Peyer's patch (tissue), 4 donors: ENCODE measurements at regions not wholly inside any gene's neighbourhood (a gene's known extent, or its start where the extent isn't known, plus 50 kb on each side); places are given as distances from the start of the nearest gene placed in this dataset.
"Not testable (repeated sequence)": the region's sequence is repeated elsewhere in the genome, so short reads cannot be mapped to it uniquely, and the experiment has no call there.

Experiments used
- DNase-seq, 3 donors: peaks; one replicate each; pipeline ENCODE4 v3.0.0-alpha.2; 2017 to 2019
- H3K27ac ChIP-seq, 4 donors: fragments of 200-600 bp; sonication (generic); one replicate each; pipeline ENCODE4 v1.5.1; 2016 to 2019
- H3K27me3 ChIP-seq, 2 donors: fragments of 200-600 bp; sonication (generic); one replicate each; pipeline ENCODE4 v1.5.1; 2019
- H3K36me3 ChIP-seq, 3 donors: fragments of 200-600 bp; sonication (generic); one replicate each; pipeline ENCODE4 v1.5.1; 2016 to 2019
- H3K4me1 ChIP-seq, 4 donors: fragments of 200-600 bp; sonication (generic); one replicate each; pipeline ENCODE4 v1.5.1; 2016 to 2019
- H3K4me3 ChIP-seq, 4 donors: fragments of 200-600 bp; sonication (generic); 1 replicate in 3 of 4; 2 replicates in 1 of 4; pipeline ENCODE4 v1.5.1; 2016 to 2019; ENCODE audit warnings: mild to moderate bottlenecking in 1 of 4
- H3K9me3 ChIP-seq, 4 donors: fragments of 200-600 bp; sonication (generic); one replicate each; pipeline ENCODE4 v1.5.1; 2016 to 2019; ENCODE audit warnings: mild to moderate bottlenecking in 1 of 4
- CTCF ChIP-seq, 6 experiments: fragments of 450-650 bp in 4 of 6; fragments of 200-600 bp in 2 of 6; sonication (generic) in 1 of 6; IDR thresholded peaks; one replicate each; pipeline ENCODE4 v1.5.1; 2017 to 2019; ENCODE audit warnings: antibody characterized with exemption in 6 of 6, mild to moderate bottlenecking in 3 of 6, moderate library complexity in 1 of 6
- POLR2A ChIP-seq, 2 donors: fragments of 450-650 bp; IDR thresholded peaks; one replicate each; pipeline ENCODE4 v1.5.1; 2017; ENCODE audit warnings: antibody characterized with exemption in 2 of 2, mild to moderate bottlenecking in 2 of 2, moderate library complexity in 2 of 2

GRCh38 chr1:218518216-218518740, 173.1 kb downstream of the TGFB2 start:
- Histone ChIP-seq H3K4me1 (no peaks in the 10 kb centered on the region), H3K27me3 (no peaks in the 10 kb centered on the region), H3K36me3 (no peaks in the 10 kb centered on the region), H3K27ac (no peak overlapping the region), H3K9me3 (no peaks in the 10 kb centered on the region), H3K4me3 (no peak overlapping the region)
- DNase-seq: no peak
- TF ChIP-seq POLR2A (IDR thresholded peaks at IDR 0.05): no peak
- no peak for TF ChIP-seq CTCF (IDR thresholded peaks at IDR 0.05)

GRCh38 chr1:218520646-218521045, 175.5 kb downstream of the TGFB2 start:
- not testable (repeated sequence) for H3K4me3 ChIP-seq, H3K27ac ChIP-seq, DNase-seq, H3K36me3 ChIP-seq, H3K4me1 ChIP-seq, H3K9me3 ChIP-seq, H3K27me3 ChIP-seq

- Histone ChIP-seq H3K27ac (no peak overlapping the region), H3K36me3 (no peaks in the 10 kb centered on the region), H3K27me3 (no peaks in the 10 kb centered on the region), H3K4me1 (no peaks in the 10 kb centered on the region), H3K9me3 (no peaks in the 10 kb centered on the region), H3K4me3 (no peak overlapping the region)
- TF ChIP-seq POLR2A (IDR thresholded peaks at IDR 0.05) (no peak), CTCF (IDR thresholded peaks at IDR 0.05) (peak; percentile 10 to 54 (median 50))
- DNase-seq: peak in 2 of 3 donors; percentile 34 to 63
Measured at GRCh38 chr1:218521414-218522169, 176.5 kb downstream of the TGFB2 start.

DNA sequence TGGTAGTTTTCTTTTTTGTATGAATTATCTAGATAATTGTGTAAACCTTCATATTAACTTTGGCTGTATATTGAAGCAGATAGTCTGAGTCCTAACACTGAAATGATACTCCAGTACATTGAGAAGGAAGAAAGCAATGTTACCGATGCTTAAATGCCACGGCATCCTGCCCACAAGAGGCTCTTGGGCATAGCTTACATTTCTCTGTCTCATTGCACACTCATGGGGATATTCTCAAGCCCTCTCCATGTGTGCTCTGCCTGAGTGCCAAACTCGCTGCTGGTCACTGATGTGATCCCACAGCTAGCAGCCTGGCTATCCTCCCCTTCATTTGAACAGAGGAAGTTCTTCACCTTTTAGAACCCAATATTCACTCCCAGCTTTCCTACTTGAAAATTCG, 179.4 kb downstream of the TGFB2 start:
- Histone ChIP-seq H3K27ac (no peak overlapping the region), H3K9me3 (no peaks in the 10 kb centered on the region), H3K36me3 (no peaks in the 10 kb centered on the region), H3K4me3 (no peak overlapping the region), H3K27me3 (no peaks in the 10 kb centered on the region), H3K4me1 (no peaks in the 10 kb centered on the region)
- no peak for TF ChIP-seq POLR2A (IDR thresholded peaks at IDR 0.05)
- no peak for TF ChIP-seq CTCF (IDR thresholded peaks at IDR 0.05)
- no peak for DNase-seq

DNA sequence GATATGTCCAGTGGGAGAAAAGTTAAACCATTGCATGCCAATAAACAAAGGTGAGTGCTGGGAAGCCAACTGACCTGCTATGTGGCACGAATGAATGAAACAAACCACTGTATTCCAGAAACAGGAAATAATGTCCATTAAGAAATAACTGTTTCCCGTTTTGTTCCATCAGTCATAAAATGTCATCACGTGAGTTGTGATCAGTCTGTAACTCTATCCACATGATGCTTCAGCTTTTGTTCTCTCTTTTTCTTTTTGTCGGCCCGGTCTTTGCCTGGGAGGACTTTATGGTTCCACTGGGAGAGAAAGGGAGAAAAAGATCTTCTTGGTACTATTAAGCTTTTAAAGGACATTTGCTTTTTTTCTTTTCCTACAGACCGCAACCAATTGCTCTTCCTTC, 179.9 kb downstream of the TGFB2 start:
- Histone ChIP-seq H3K27me3 (no peaks in the 10 kb centered on the region), H3K36me3 (no peaks in the 10 kb centered on the region), H3K27ac (no peak overlapping the region), H3K4me3 (no peak overlapping the region), H3K4me1 (no peaks in the 10 kb centered on the region), H3K9me3 (no peaks in the 10 kb centered on the region)
- no peak for DNase-seq
- TF ChIP-seq CTCF (IDR thresholded peaks at IDR 0.05) (no peak), POLR2A (IDR thresholded peaks at IDR 0.05) (no peak)

GRCh38 chr1:218525451-218526197, 180.5 kb downstream of the TGFB2 start:
- H3K27me3 ChIP-seq: no peaks in the 10 kb centered on the region
- H3K27ac ChIP-seq: no peak overlapping the region
- H3K36me3 ChIP-seq: no peaks in the 10 kb centered on the region
- H3K9me3 ChIP-seq: no peaks in the 10 kb centered on the region
- H3K4me3 ChIP-seq: no peak overlapping the region
- no peak for DNase-seq
- TF ChIP-seq CTCF (IDR thresholded peaks at IDR 0.05) (no peak), POLR2A (IDR thresholded peaks at IDR 0.05) (no peak)
- H3K4me1 ChIP-seq: no peaks in the 10 kb centered on the region
